ENCODE measurements at regions not wholly inside any gene's neighbourhood (a gene's known extent, or its start where the extent isn't known, plus 50 kb on each side); places are given as distances from the start of the nearest gene placed in this dataset.
"Not testable (repeated sequence)": the region's sequence is repeated elsewhere in the genome, so short reads cannot be mapped to it uniquely, and the experiment has no call there.

DNA sequence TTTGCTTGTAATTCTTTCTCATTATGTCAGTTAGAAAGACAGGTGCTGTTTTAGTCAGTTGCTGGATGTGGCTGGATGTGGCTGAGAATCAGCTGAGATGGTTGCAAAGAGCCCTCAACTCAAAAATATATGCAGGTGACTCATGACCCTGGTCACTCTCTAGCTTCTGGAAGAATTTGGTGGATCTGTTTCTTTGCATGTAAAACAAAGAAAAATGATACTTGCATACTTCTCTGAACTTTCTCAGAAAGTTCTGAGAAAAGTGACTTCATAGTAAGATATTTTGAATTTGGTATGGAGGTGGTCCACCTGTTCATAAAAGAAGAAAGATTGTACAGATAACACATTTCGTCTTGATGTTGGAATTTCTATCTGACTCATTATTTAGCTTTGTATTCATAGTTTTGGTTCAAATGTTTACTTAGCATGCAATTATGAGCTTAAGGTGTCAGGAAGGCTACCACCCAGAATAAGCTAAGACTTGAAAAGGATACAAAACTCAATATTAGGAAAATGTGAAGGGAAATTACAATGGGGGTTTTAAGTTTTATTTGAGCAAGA is 163.2 kb upstream of the OLIG3 start:
- DNase-seq, result no peak

DNA sequence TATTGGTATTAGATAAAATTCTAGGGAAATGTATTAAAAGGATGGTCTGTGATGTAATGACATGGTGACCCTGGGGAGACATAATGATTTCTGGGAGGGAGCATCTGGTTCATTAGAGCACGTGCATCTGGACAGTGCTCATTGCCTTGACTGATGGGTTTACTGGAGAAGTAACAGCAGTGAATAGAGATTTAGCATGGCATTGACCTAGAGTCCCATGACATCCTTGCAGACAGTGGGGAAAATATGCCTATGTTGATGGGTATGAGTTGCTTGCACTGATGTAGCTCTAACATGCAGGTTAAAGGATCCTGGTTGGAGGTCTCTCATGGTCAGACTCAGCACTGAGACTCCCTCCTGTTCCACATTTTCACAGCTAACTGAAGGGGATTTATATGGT is 164.1 kb upstream of the OLIG3 start:
- DNase-seq, result no peak

GRCh38 chr6:137659871-137660270 is 165.7 kb upstream of the OLIG3 start:
- DNase-seq, result no peak

DNA sequence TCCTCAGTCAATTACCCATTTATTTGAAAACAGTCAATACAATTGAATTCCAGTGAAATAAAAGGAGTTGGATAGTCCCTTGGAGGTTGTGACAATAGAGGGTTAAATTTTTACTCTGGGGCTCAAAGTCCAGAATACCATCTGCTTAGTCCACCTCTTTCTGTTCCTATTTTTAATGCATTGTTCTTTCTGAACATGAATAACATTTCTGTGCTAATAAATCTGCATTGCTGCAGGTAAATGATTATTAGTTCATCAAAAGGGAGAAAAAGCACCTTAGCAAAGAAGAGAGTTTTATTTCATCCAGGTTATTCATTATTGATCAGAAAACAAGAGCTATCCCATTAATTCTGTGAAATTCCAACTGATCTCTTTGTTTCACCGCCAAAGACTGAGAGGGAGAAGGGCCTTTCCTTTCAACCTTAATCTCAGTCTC is 166.1 kb upstream of the OLIG3 start:
- no peak for DNase-seq

- no peak for DNase-seq
Observed at GRCh38 chr6:137661601-137662000, 167.4 kb upstream of the OLIG3 start.

- DNase-seq, result no peak
Observed at GRCh38 chr6:137664183-137664582, 170.0 kb upstream of the OLIG3 start.

GRCh38 chr6:137665342-137665934 is 171.2 kb upstream of the OLIG3 start:
- DNase-seq, result no peak

DNA sequence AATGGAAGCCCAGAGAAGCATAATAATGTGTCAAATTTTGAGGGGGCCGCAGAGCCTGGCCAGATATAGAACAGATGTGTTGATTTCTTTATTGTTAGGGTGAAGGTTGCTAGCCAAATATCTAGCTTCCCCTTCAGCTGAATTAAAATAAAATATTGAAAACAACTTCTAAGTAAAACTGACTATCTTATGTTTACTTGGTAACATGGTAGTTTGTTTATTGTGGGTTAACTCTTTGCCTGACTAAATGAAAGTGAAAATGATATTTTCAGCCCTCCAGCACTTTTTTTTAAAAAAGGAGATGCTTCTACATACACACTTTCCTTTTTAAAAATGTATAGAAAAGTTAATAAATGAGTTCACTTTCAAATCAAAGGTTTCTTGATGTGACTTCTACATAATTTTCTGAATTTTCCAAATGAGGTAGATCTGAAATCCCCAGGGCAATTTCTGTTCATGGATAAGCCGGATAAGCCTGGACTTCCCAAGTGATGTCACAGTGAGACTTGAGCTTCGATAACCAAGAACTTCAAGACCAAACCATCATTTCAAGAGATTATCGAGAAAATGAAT is 172.1 kb upstream of the OLIG3 start:
- DNase-seq, result no peak

DNA sequence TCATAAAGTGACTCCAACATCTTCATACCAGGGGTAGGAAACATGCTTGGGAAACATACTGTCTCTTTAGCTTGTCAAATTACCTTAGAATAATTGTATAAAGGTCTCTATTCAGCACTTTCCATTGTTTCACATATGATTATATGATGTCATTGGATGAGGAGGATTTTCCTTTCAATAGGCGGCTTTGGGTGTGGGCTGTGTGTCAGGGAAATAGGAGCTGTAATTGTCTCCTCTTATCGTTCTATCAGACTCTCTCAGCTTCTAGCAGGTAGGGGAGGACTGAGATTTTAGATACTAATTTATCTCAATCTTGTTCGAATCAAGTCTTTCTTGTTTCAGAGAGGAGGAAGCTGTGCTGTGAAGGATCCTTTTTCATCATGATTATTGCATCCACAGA is 179.4 kb upstream of the OLIG3 start:
- DNase-seq, result no peak

DNA sequence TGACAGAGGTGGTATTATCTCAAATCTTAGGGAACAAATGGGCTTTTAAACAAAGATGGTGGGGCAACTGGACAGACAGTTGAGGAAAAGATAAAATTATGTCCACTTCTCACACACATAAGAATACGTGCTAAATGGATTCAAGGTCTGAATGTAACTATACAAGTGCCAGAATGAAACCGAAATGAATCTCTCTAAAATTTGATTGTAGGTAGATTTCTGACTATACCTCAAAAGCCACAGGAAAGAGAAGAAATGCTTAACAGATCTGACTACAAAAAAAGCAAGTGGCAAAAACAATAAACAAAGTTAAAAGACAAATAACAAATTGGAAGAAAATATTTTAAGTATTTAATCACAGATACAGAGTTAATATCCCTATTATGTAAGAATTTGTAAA is 182.7 kb upstream of the OLIG3 start:
- DNase-seq, result no peak

DNA sequence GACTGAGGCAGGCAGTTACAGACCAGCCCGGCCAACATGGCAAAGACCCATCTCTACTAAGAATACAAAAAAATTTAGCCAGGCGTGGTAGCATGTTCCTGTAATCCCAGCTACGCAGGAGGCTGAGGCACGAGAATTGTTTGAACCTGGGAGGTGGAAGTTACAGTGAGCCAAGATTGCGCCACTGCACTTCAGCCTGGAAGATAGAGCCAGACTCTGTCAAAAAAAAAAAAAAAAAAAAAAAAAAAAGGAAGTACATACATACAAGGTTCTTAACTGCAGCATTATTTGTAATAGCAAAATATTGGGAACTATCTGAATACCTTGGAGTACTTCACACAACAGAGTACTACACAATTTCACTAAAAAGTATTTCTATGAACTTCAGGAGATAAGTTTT is 183.5 kb upstream of the OLIG3 start:
- no peak for DNase-seq

DNA sequence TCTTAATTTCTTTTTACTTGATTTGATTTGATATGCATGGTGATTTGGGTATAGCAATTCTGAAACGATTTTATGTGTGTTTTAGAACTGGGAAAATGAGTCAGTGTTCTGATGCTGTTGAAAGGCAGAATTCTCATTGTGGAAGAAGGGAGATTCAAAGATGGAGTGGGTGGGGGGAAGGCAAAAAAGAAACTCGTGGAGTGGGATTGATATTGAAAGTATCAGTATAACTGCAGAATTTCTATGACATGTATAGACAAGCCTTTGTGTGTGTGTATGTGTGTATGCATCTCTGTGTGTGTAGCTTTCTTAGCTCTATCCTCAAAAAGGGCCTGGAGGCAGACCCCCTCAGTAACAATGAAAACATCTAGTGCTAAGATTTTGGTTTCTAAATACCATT is 184.3 kb upstream of the OLIG3 start:
- DNase-seq, result no peak

DNA sequence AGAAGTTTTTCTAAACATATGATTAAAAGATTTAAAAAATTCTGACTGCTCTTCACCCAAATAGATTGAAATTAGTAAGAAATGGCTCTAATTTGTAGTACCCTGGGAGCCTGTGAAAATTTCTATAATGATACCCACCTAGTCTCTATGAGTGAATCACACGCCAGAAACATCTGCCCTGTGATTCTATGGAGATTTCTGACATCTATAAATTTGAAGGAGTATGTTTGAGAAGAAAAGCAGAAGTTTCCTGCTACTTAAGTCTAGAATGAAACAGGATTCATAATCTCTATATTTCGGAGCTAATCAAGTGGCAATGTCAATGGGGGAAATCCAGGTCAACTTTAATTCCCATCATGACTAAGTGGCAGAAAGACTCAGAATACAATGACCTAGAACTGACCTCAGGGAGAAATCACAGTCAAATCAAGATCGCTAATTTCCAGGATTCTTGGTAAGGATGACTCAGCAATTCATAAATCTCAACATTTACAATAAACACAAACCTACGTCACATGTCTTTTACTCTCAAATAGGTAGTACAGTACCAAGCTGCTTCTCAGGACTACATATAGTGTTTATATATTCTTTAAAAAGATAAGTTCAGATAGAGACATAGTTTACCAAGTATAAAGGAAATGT is 186.2 kb upstream of the TNFAIP3 start:
- DNase-seq, result no peak

- no peak for DNase-seq
Observed at GRCh38 chr6:137681445-137682009, 185.5 kb upstream of the TNFAIP3 start.

GRCh38 chr6:137682658-137683057 is 184.4 kb upstream of the TNFAIP3 start:
- not testable (repeated sequence) for DNase-seq

GRCh38 chr6:137683916-137684315 is 183.1 kb upstream of the TNFAIP3 start:
- no peak for DNase-seq

DNA sequence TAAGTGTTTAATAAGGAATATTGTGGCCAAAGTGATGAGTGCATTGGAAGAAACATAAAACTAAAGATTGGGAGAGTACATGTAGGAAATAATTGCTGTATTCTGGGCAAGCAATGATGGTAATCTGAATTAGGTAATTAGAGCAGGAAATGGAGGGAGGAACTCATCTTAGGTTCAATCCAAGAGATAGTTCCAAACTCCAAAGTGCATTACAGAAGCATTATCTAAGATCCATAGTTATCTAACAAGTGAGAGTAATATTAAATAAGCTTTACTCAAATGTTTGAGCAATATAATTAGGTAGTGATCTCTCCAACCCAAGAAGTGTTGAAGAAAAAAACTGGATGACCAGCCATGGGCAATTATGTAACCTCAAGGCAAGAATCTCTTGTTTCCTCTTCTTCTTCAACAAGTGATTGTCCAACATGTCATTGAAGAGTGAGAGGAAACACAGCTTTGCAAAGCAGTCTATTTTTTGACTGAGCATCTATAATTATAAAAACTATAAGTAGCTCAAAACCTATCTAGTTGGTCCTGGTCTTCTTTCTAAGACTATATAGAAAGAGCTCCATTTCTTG is 181.2 kb upstream of the TNFAIP3 start:
- no peak for DNase-seq

GRCh38 chr6:137687818-137688217 is 179.2 kb upstream of the TNFAIP3 start:
- no peak for DNase-seq

DNA sequence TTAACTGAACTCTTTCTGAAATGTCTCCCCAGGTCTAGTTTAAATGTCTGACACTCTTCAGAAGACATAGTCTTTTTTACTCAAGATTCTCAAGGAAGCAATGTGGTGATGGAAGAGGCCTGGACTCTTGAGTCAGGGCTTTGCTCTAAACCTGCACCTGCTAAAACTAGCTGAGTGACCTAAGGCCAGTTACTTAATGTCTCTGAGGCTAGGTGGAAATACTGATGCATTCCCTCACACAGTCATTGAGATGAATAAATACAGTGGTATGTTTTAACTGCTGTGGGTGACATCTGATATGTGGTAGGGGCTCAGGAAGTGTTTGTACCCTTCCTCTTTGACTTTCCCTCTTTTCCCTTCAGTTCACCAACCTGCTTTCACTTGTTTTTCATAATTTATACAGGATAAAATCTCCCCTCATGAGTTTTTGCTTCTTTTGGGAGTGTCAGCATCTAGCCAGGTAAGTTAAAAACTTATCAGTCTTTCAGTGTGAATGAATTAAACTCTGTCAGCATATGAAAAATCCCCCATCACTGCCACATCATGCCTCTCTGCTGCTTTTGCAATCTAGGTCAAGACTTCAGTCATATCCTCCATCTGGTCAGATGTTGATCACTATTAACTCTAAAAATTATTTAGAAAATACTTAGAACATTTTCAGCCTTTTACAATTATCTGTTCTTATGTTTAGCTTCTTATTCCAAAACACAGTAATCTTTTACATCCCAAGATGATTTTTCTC is 178.7 kb upstream of the TNFAIP3 start:
- DNase-seq, result no peak

DNA sequence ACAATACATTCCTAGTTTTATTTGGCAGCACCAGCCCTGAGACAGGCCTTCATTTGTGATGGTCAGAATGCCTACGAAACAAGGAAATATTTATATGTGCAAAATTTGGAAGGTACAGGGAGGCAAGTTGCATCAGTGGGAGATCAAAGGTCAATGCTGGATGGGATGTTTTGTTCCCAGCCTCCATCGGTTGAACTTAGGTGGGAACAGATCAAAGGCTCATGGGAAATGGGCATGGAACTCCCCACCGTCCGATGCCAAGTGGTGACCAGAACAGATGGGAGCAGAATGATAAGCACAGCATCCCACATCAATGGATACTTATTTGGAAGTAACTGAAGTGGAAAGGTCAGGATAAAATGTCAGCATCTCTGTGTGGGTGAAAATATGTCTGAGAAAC is 177.7 kb upstream of the TNFAIP3 start:
- no peak for DNase-seq

DNA sequence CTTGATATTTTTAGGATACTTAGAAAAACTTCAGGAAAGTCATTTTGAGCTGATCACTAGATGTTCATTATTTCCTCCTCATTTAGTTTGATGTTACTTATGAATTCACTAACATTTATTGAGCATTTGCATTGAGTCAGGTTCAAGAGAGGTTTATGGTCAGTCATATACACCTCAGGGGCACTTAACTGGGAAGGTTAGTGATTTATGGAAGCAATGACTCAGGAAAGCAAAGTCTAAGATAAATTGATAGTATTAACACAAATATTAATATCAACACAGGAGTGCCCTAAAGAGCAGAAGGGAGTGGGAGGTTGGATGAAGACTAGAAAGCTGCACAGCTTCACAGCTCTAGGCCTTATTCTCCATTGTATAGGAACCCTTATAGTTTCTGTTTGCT is 177.0 kb upstream of the TNFAIP3 start:
- DNase-seq, result no peak

GRCh38 chr6:137690721-137691120 is 176.3 kb upstream of the TNFAIP3 start:
- DNase-seq, result no peak

DNA sequence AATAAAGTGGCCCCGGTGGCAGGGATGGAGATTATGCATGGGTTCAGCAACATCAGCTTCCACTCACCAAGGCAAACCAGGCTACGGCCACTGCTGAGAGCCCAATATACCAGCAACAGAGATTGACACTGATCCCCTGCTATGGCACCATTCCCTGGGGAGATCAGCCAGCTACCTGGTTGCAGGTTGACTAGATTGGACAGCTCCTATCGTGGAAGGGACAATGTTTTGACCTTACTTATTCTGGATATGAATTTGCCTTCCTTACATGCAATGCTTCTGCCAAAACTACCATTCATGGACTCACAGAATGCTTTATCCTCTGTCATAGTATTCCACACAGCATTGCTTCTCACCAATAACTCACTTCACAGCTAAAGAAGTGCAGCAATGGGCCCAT is 174.8 kb upstream of the TNFAIP3 start:
- DNase-seq, result no peak

Measured in amniotic stem cell (primary cell).